Upper lobe of left lung (tissue), 6 donors: ENCODE measurements at regions not wholly inside any gene's neighbourhood (a gene's known extent, or its start where the extent isn't known, plus 50 kb on each side); places are given as distances from the start of the nearest gene placed in this dataset.

Experiments used
- ATAC-seq, 2 donors: fragments of 200-7000 bp; cut with Tn5 transposase; one replicate each; pipeline ENCODE4 v1.9.1; 2022; ENCODE audit warnings: mild to moderate bottlenecking in 2 of 2, moderate library complexity in 2 of 2; ENCODE audit not compliant: low FRiP score in 2 of 2
- DNase-seq, 2 donors: peaks; one replicate each; pipeline ENCODE4 v3.0.0-alpha.2; 2019 to 2020
- H3K27ac ChIP-seq, 4 donors: fragments of 200-600 bp; sonication (generic); one replicate each; pipeline ENCODE4 v1.5.1; 2016 to 2019
- H3K27me3 ChIP-seq, 4 donors: fragments of 200-600 bp; sonication (generic); one replicate each; pipeline ENCODE4 v1.5.1; 2017 to 2019
- H3K36me3 ChIP-seq, 4 donors: fragments of 200-600 bp; sonication (generic); one replicate each; pipeline ENCODE4 v1.5.1; 2016 to 2019
- H3K4me1 ChIP-seq, 4 donors: fragments of 200-600 bp; sonication (generic); one replicate each; pipeline ENCODE4 v1.5.1; 2018 to 2019
- H3K4me3 ChIP-seq, 4 donors: fragments of 200-600 bp; sonication (generic); one replicate each; pipeline ENCODE4 v1.5.1; 2017 to 2019; ENCODE audit warnings: mild to moderate bottlenecking in 2 of 4, moderate library complexity in 1 of 4
- H3K9me3 ChIP-seq, 4 donors: fragments of 200-600 bp; sonication (generic); one replicate each; pipeline ENCODE4 v1.5.1; 2018 to 2019
- CTCF ChIP-seq, 6 experiments: fragments of 450-650 bp in 4 of 6; fragments of 200-600 bp in 2 of 6; sonication (generic) in 2 of 6; IDR thresholded peaks; one replicate each; pipeline ENCODE4 v1.5.1; 2016 to 2019; ENCODE audit warnings: antibody characterized with exemption in 6 of 6
- EP300 ChIP-seq, 4 donors: sonication (generic); formaldehyde crosslinking; IDR thresholded peaks; one replicate each; pipeline ENCODE4 v1.5.1; 2017; ENCODE audit warnings: antibody characterized with exemption in 4 of 4, control low read depth in 2 of 4
- POLR2A ChIP-seq, 4 donors: fragments of 450-650 bp; IDR thresholded peaks; one replicate each; pipeline ENCODE4 v1.5.1; 2016 to 2017; ENCODE audit warnings: antibody characterized with exemption in 4 of 4, mild to moderate bottlenecking in 2 of 4
- POLR2AphosphoS5 ChIP-seq, 2 donors: sonication (generic); formaldehyde crosslinking; IDR thresholded peaks; one replicate each; pipeline ENCODE4 v1.5.1; 2017; ENCODE audit warnings: antibody characterized with exemption in 2 of 2
- WGBS, 2 donors: methylation state at CpG; one replicate each; pipeline ENCODE4 v1.1.5; 2017 to 2018; 5-methylcytosine and 5-hydroxymethylcytosine counted together
- donor health status: DM: no; HTN: no; CAD: no; lungs with moderate emphysema.
- donor health status: DM: no; HTN: yes; CAD: no; lungs with severe emphysema.

DNA sequence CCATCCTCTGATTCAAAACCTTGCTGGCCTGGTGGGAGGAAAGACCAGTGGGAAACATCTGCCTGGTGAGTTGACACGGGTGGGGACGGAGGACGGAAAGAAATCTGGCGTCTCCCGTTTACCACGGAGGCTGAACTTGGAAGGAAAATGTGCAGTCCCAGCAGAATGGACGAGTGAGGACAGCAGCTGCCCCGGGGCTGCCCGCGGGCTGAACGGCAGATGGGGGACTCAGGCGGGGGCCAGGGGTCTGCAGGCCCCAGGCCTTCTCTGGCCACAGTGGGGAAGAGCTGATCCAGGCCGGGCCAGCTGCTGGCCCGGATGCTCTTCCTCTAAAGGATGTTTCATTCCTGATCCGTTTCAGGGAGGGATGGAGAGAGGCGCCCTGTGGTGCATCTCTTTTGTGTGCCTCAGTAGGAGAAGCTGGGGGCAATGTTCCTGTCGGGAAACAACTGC lies 147.5 kb upstream of the CHST15 start:
- no peak for TF ChIP-seq POLR2A (IDR thresholded peaks at IDR 0.05)
- no peak for TF ChIP-seq CTCF (IDR thresholded peaks at IDR 0.05)
- TF ChIP-seq EP300 (IDR thresholded peaks at IDR 0.05): no peak
- TF ChIP-seq POLR2AphosphoS5 (IDR thresholded peaks at IDR 0.05): no peak
- Histone ChIP-seq H3K27me3 (no peaks in the 10 kb centered on the region), H3K27ac (no peak overlapping the region), H3K4me1 (no peaks in the 10 kb centered on the region), H3K4me3 (no peak overlapping the region), H3K36me3 (no peaks in the 10 kb centered on the region), H3K9me3 (no peaks in the 10 kb centered on the region)
- no peak for ATAC-seq
- no peak for DNase-seq
- WGBS, 2 donors: 72 to 82% methylated on average over 17 of the region's 17 CpGs

- H3K27me3 ChIP-seq: no peaks in the 10 kb centered on the region
- DNase-seq (no peak), ATAC-seq (no peak)
- H3K4me1 ChIP-seq: no peaks in the 10 kb centered on the region
- H3K9me3 ChIP-seq: no peaks in the 10 kb centered on the region
- 78 to 89% methylated on average over 12 of the region's 13 CpGs for WGBS, 2 donors
- H3K4me3 ChIP-seq: no peak overlapping the region
- H3K36me3 ChIP-seq: no peaks in the 10 kb centered on the region
- H3K27ac ChIP-seq: no peak overlapping the region
- TF ChIP-seq EP300 (IDR thresholded peaks at IDR 0.05): no peak
- no peak for TF ChIP-seq POLR2A (IDR thresholded peaks at IDR 0.05)
- TF ChIP-seq CTCF (IDR thresholded peaks at IDR 0.05): no peak
- no peak for TF ChIP-seq POLR2AphosphoS5 (IDR thresholded peaks at IDR 0.05)
Observed at GRCh38 chr10:124239696-124240095, 146.3 kb upstream of the CHST15 start.

DNA sequence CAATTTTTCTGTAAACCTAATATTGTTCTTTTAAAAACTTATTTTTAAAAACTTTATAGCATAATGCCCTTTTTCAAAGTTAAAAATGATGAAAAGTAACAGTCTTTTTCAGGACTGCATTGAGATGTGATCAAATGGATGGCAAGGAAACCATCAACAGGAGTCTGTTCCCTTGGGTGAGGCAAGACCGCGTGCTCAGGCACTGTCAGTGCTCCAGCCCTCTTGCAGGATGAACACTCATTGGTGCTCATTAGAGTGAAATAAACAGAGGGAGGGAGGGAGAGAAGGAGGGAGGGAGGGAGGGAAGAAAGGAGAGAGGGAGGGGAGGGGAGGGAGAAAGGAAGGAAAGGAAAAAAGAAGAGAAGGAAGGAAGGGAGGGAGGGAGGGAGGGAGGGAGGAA lies 145.7 kb upstream of the CHST15 start:
- ATAC-seq (no peak), DNase-seq (no peak)

GRCh38 chr10:124238367-124238766 lies 145.0 kb upstream of the CHST15 start:
- 84% methylated on average over 8 of the region's 8 CpGs for WGBS, 2 donors
- Histone ChIP-seq H3K4me1 (no peaks in the 10 kb centered on the region), H3K9me3 (no peaks in the 10 kb centered on the region), H3K36me3 (no peaks in the 10 kb centered on the region), H3K4me3 (no peak overlapping the region), H3K27ac (no peak overlapping the region), H3K27me3 (no peaks in the 10 kb centered on the region)
- no peak for DNase-seq
- TF ChIP-seq CTCF (IDR thresholded peaks at IDR 0.05): no peak
- TF ChIP-seq POLR2AphosphoS5 (IDR thresholded peaks at IDR 0.05): no peak
- TF ChIP-seq POLR2A (IDR thresholded peaks at IDR 0.05): no peak
- no peak for TF ChIP-seq EP300 (IDR thresholded peaks at IDR 0.05)
- ATAC-seq: no peak

More for the DNA sequence above, 145.7 kb upstream of the CHST15 start:
- Histone ChIP-seq H3K9me3 (no peaks in the 10 kb centered on the region), H3K36me3 (no peaks in the 10 kb centered on the region), H3K27ac (no peak overlapping the region), H3K4me3 (no peak overlapping the region), H3K27me3 (no peaks in the 10 kb centered on the region), H3K4me1 (no peaks in the 10 kb centered on the region)
- 42 to 79% methylated on average over 2 of the region's 2 CpGs for WGBS, 2 donors
- no peak for TF ChIP-seq POLR2A (IDR thresholded peaks at IDR 0.05)
- TF ChIP-seq CTCF (IDR thresholded peaks at IDR 0.05): no peak
- no peak for TF ChIP-seq POLR2AphosphoS5 (IDR thresholded peaks at IDR 0.05)
- TF ChIP-seq EP300 (IDR thresholded peaks at IDR 0.05): no peak

DNA sequence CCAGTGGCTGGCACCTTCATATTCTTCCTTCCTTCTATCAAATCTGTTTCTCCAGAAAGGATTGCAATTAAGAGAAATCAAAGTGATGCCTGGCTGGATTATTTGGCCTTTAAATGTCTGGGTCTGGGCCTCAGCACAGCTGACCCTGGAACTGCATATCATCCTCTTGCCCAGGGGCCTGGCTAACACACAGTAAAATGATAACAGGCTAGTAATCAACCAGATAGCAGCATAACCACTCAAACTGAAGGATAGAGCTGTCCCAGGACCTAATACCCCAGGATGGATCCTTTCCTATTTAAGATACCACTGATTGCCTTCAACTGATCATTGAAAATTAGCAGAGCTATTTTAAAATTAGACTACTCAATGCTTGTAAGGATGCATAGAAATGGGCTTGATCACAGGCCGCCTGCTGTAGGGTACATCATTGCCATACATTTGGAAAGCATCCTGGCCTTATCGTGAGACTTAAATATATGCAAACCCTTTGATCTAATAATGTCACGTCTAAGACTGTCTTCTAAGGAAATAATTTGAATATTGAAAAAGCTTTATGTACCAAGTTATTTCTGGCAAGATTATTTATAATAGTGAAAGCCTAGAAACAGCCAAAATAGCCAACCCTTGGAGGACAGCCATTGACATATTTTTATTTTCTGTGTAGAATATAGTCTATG lies 144.0 kb upstream of the CHST15 start:
- H3K9me3 ChIP-seq: no peaks in the 10 kb centered on the region
- no peak for TF ChIP-seq EP300 (IDR thresholded peaks at IDR 0.05)
- no peak for TF ChIP-seq POLR2A (IDR thresholded peaks at IDR 0.05)
- no peak for TF ChIP-seq POLR2AphosphoS5 (IDR thresholded peaks at IDR 0.05)
- TF ChIP-seq CTCF (IDR thresholded peaks at IDR 0.05): no peak
- H3K4me1 ChIP-seq: no peaks in the 10 kb centered on the region
- no peak overlapping the region for H3K4me3 ChIP-seq
- no peak overlapping the region for H3K27ac ChIP-seq
- ATAC-seq (no peak), DNase-seq (no peak)
- no peaks in the 10 kb centered on the region for H3K36me3 ChIP-seq
- H3K27me3 ChIP-seq: no peaks in the 10 kb centered on the region
- 73 to 79% methylated on average over 3 of the region's 3 CpGs for WGBS, 2 donors
